Skeletal muscle satellite cell (primary cell): ENCODE measurements at regions not wholly inside any gene's neighbourhood (a gene's known extent, or its start where the extent isn't known, plus 50 kb on each side); places are given as distances from the start of the nearest gene placed in this dataset.

Experiments used
- H3K27me3 ChIP-seq: 2 replicates; pipeline ENCODE4 v1.7.0; 2013; ENCODE audit warnings: low read length; ENCODE audit not compliant: control insufficient read depth, insufficient read depth
- H3K36me3 ChIP-seq: 2 replicates; pipeline ENCODE4 v1.7.0; 2013; ENCODE audit warnings: mild to moderate bottlenecking, control low read depth, low read length; ENCODE audit not compliant: insufficient read depth
- H3K4me1 ChIP-seq: 2 replicates; pipeline ENCODE4 v1.7.0; 2013; ENCODE audit warnings: low read length; ENCODE audit not compliant: control insufficient read depth, insufficient read depth
- H3K4me2 ChIP-seq: 2 replicates; pipeline ENCODE4 v1.7.0; 2013; ENCODE audit warnings: mild to moderate bottlenecking, low read length
- H3K4me3 ChIP-seq: 2 replicates; pipeline ENCODE4 v1.7.0; 2013; ENCODE audit warnings: low read length
- H3K9ac ChIP-seq: 2 replicates; pipeline ENCODE4 v1.7.0; 2013; ENCODE audit warnings: mild to moderate bottlenecking, low read depth, low read length, moderate library complexity
- H3K9me3 ChIP-seq: replicated peaks from 2 replicates; pipeline ENCODE4 v1.7.0; 2013; ENCODE audit warnings: mild to moderate bottlenecking, control low read depth, low read length

DNA sequence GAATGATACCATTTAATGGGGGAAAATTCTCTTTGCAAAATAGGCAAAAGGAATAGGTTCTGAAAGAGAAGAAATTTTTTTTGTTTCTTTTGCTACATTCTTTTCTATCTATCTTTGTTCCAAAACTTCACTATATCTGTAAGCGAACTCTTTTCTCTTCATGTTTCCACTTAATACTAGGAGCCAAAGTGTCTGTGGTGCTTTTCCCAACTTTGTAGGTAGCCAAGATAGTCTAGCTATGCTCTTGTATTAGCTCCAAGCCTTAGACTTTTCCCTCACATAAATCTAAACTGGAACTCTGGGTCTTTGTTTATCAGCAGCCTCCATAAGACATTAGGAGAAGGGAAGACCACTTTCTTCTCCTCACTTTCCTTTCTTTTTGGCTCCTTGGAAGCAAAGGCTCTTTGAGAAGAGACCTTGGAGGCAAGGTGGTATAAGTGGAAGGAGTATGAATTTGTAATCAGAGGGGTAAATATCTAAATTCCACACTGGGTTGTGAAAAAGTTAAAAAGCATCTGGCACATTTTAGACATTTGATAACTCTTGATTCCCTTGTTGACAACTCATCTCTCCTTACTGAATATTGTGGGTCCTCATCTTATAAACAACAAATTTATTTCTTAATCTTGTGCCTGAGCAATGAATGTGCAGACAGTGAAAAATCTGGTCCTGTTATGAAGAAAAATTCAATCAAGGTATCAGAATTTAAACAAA lies 130.0 kb downstream of the EHF start:
- peaks cover 25% of the 10 kb centered on the region for H3K4me1 ChIP-seq

GRCh38 chr11:34749666-34750659 lies 129.1 kb downstream of the EHF start:
- peak overlapping the region; percentile 45 for H3K9ac ChIP-seq
- peak overlapping the region; percentile 53 for H3K4me3 ChIP-seq
- no peaks in the 10 kb centered on the region for H3K9me3 ChIP-seq
- peak overlapping the region; percentile 79 for H3K4me2 ChIP-seq
- H3K4me1 ChIP-seq = peaks cover 25% of the 10 kb centered on the region
- H3K27me3 ChIP-seq = no peaks in the 10 kb centered on the region
- H3K36me3 ChIP-seq = no peaks in the 10 kb centered on the region

More for the DNA sequence above, 130.0 kb downstream of the EHF start:
- Histone ChIP-seq H3K27me3 (no peaks in the 10 kb centered on the region), H3K36me3 (no peaks in the 10 kb centered on the region), H3K4me3 (peak overlapping the region; percentile 13), H3K9me3 (no peaks in the 10 kb centered on the region), H3K4me2 (peak overlapping the region; percentile 79), H3K9ac (peak overlapping the region; percentile 38)

- no peaks in the 10 kb centered on the region for H3K27me3 ChIP-seq
- H3K4me1 ChIP-seq = peaks cover 25% of the 10 kb centered on the region
- no peak overlapping the region for H3K4me3 ChIP-seq
- no peak overlapping the region for H3K9ac ChIP-seq
- H3K9me3 ChIP-seq = no peaks in the 10 kb centered on the region
- no peaks in the 10 kb centered on the region for H3K36me3 ChIP-seq
- H3K4me2 ChIP-seq = no peak overlapping the region
Measured at GRCh38 chr11:34748036-34748435, 127.1 kb downstream of the EHF start.

GRCh38 chr11:34747251-34747650 lies 126.4 kb downstream of the EHF start:
- no peak overlapping the region for H3K9ac ChIP-seq
- no peak overlapping the region for H3K4me2 ChIP-seq
- peaks cover 8% of the 10 kb centered on the region for H3K27me3 ChIP-seq
- H3K4me3 ChIP-seq = no peak overlapping the region
- H3K4me1 ChIP-seq = peaks cover 25% of the 10 kb centered on the region
- no peaks in the 10 kb centered on the region for H3K9me3 ChIP-seq
- H3K36me3 ChIP-seq = no peaks in the 10 kb centered on the region

DNA sequence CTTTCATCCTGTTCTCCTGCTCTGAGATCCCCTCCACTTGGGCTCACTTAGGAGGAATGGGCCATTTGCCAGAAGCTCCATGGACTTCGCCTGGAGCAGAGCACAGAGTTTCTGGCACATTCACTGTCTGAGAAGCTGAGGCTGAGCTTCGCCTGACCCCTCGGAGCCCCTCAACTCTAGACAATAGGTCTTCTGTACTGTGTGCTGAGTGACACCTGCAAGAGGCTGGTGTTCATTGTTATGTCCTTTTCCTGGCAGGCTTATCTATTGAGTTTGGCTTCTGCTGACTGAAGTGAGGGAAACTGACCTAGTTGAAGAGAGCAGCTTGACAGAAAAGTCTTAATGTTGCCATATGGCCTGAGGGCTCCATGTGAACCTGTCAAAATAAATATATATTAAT lies 124.3 kb downstream of the EHF start:
- Histone ChIP-seq H3K4me1 (peaks cover 12% of the 10 kb centered on the region), H3K27me3 (peaks cover 8% of the 10 kb centered on the region), H3K4me2 (no peak overlapping the region), H3K4me3 (no peak overlapping the region), H3K36me3 (no peaks in the 10 kb centered on the region), H3K9ac (no peak overlapping the region), H3K9me3 (no peaks in the 10 kb centered on the region)

- Histone ChIP-seq H3K9me3 (no peaks in the 10 kb centered on the region), H3K4me2 (no peak overlapping the region), H3K9ac (no peak overlapping the region), H3K4me1 (peaks cover 5% of the 10 kb centered on the region), H3K27me3 (peaks cover 8% of the 10 kb centered on the region), H3K4me3 (no peak overlapping the region), H3K36me3 (no peaks in the 10 kb centered on the region)
Measured at GRCh38 chr11:34744511-34744910, 123.6 kb downstream of the EHF start.

DNA sequence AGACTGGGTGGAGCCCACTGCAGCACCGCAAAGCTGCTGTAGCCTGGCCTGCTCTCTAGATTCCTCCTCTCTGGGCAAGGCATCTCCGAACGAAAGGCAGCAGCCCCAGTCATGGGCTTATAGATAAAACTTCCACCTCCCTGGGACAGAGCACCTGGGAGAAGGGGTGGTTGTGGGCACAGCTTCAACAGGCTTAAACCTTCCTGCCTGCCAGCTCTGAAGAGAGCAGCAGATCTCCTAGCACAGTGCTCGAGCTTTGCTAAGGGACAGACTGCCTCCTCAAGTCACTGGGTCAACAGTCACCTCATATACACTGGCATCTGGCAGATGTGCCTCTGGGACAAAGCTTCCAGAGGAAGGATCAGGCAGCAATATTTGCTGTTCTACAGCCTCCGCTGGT lies 117.3 kb downstream of the EHF start:
- no peaks in the 10 kb centered on the region for H3K4me1 ChIP-seq
- no peaks in the 10 kb centered on the region for H3K9me3 ChIP-seq
- no peak overlapping the region for H3K9ac ChIP-seq
- H3K27me3 ChIP-seq = peaks cover 47% of the 10 kb centered on the region
- H3K4me2 ChIP-seq = no peak overlapping the region
- H3K36me3 ChIP-seq = no peaks in the 10 kb centered on the region
- no peak overlapping the region for H3K4me3 ChIP-seq

DNA sequence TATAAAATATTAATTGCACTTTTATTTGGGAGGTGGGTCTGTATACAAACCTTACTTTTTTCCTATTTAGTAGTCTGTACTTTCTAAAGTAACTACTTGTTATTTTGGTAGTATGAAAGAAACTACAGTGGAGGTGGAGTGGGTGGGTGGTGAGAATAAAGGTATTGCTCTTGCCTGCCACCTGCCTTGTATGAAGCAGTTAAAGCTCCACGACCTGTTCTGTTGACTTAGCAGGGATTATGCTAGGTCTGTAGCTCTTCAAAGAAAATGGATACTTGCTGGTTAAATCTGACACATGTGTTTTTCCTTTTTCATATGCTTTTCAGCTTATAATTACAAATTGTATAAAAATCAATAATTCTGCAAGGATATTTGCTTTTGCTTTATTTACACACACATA lies 111.9 kb downstream of the EHF start:
- H3K4me1 ChIP-seq = no peaks in the 10 kb centered on the region
- H3K9me3 ChIP-seq = no peaks in the 10 kb centered on the region
- no peak overlapping the region for H3K4me3 ChIP-seq
- H3K9ac ChIP-seq = no peak overlapping the region
- no peak overlapping the region for H3K4me2 ChIP-seq
- peaks cover 79% of the 10 kb centered on the region for H3K27me3 ChIP-seq
- no peaks in the 10 kb centered on the region for H3K36me3 ChIP-seq

DNA sequence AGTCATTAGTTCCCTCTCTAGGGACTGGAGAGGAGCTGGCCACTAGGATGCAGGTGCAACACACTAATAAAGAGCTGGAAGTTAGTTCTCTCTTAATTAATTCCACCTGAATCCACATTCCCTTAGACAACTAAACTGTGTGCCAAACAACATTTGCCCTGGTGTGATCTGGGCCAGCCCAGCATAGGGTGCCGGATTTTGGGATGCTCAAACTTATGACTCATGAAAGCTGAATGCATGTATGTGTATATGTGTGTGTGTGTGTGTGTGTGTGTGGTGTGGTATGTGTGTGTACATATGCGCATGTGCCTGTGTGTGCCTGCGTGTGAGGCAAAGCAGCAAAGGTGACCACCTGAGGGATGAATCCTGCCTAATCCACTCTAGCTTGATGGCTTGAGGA lies 110.7 kb downstream of the EHF start:
- no peak overlapping the region for H3K9ac ChIP-seq
- H3K9me3 ChIP-seq = no peaks in the 10 kb centered on the region
- H3K4me2 ChIP-seq = no peak overlapping the region
- H3K36me3 ChIP-seq = no peaks in the 10 kb centered on the region
- peaks cover 80% of the 10 kb centered on the region for H3K27me3 ChIP-seq
- no peaks in the 10 kb centered on the region for H3K4me1 ChIP-seq
- H3K4me3 ChIP-seq = no peak overlapping the region

DNA sequence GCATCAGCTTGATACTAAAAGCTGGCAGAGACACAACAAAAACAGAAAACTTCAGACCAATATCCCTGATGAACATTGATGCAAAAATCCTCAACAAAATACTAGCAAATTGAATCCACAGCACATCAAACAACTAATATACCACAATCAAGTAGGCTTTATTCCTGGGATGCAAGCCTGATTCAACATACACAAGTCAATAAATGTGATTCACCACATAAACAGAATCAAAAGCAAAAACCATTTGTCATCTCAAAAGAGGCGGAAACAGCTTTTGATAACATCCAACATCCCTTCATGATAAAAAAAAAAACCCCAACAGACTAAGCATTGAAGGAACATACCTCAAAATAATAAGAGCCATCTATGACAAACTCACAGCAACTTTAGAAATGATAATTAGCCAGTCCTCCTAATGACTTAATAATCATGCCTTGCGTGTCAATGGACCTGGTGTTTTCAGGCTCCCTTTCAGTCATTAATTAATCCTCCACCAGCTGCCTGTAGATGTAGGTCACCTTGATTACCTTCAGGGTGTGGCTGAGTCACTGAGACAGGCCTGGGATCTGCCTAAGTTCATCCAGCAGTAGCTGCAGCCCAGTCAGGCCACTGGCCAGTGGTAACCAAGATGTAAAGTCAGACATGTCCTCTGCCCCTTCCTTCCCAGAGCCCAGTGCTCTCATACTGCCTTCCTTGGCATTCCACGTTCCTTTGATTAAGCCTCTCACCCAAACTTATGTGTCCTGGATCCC lies 109.8 kb downstream of the EHF start:
- Histone ChIP-seq H3K9ac (no peak overlapping the region), H3K4me2 (no peak overlapping the region), H3K9me3 (no peaks in the 10 kb centered on the region), H3K4me3 (no peak overlapping the region), H3K36me3 (no peaks in the 10 kb centered on the region), H3K4me1 (no peaks in the 10 kb centered on the region), H3K27me3 (peaks cover 79% of the 10 kb centered on the region)

- no peak overlapping the region for H3K4me3 ChIP-seq
- H3K36me3 ChIP-seq = no peaks in the 10 kb centered on the region
- H3K4me2 ChIP-seq = no peak overlapping the region
- no peaks in the 10 kb centered on the region for H3K4me1 ChIP-seq
- peaks cover 65% of the 10 kb centered on the region for H3K27me3 ChIP-seq
- H3K9me3 ChIP-seq = no peaks in the 10 kb centered on the region
- H3K9ac ChIP-seq = no peak overlapping the region
Measured at GRCh38 chr11:34728609-34729008, 107.7 kb downstream of the EHF start.
